DMS53 (cell line): ENCODE measurements at regions not wholly inside any gene's neighbourhood (a gene's known extent, or its start where the extent isn't known, plus 50 kb on each side); places are given as distances from the start of the nearest gene placed in this dataset.
"Not testable (repeated sequence)": the region's sequence is repeated elsewhere in the genome, so short reads cannot be mapped to it uniquely, and the experiment has no call there.

Source experiments
- DNase-seq: peaks from one replicate; lab custom pipeline; 2025; lab: John Stamatoyannopoulos, UW

GRCh38 chrX:37904833-37905232 lies 57.5 kb upstream of the DYNLT3 start:
- DNase-seq, result no peak

- peak; percentile 63 for DNase-seq
Measured at GRCh38 chrX:37905436-37906147, 58.2 kb upstream of the DYNLT3 start.

GRCh38 chrX:37906357-37906756 lies 59.0 kb upstream of the DYNLT3 start:
- DNase-seq, result no peak

- no peak for DNase-seq
Measured at GRCh38 chrX:37910186-37910585, 62.8 kb upstream of the DYNLT3 start.

- DNase-seq, result peak; percentile 51
Measured at GRCh38 chrX:37912304-37912703, 64.9 kb upstream of the DYNLT3 start.

- DNase-seq, result no peak
Measured at GRCh38 chrX:37912777-37913176, 65.4 kb upstream of the DYNLT3 start.

- DNase-seq, result no peak
Measured at GRCh38 chrX:37918168-37918567, 70.8 kb upstream of the DYNLT3 start.

GRCh38 chrX:37918703-37919102 lies 71.3 kb upstream of the DYNLT3 start:
- no peak for DNase-seq

- no peak for DNase-seq
Measured at GRCh38 chrX:37921758-37922157, 74.4 kb upstream of the DYNLT3 start.

- no peak for DNase-seq
Measured at GRCh38 chrX:37922928-37923327, 75.6 kb upstream of the DYNLT3 start.

- DNase-seq, result not testable (repeated sequence)
Measured at GRCh38 chrX:37925761-37926160, 78.4 kb upstream of the DYNLT3 start.

GRCh38 chrX:37926700-37927099 lies 79.3 kb upstream of the DYNLT3 start:
- peak; percentile 70 for DNase-seq

- no peak for DNase-seq
Measured at GRCh38 chrX:37942170-37942569, 64.2 kb upstream of the SYTL5 start.

- no peak for DNase-seq
Measured at GRCh38 chrX:37943554-37944344, 62.6 kb upstream of the SYTL5 start.

- no peak for DNase-seq
Measured at GRCh38 chrX:37946197-37946596, 60.2 kb upstream of the SYTL5 start.

GRCh38 chrX:37955273-37955672 lies 51.1 kb upstream of the SYTL5 start:
- peak; percentile 4 for DNase-seq

GRCh38 chrX:37956223-37956622 lies 50.1 kb upstream of the SYTL5 start:
- no peak for DNase-seq
